C4-2B (cell line): ENCODE measurements at regions not wholly inside any gene's neighbourhood (a gene's known extent, or its start where the extent isn't known, plus 50 kb on each side); places are given as distances from the start of the nearest gene placed in this dataset.

Experiments
- ZFX ChIP-seq: fragments of 450-650 bp; IDR thresholded peaks from 2 replicates; pipeline ENCODE4 v1.6.1; 2017
- TF ChIP-seq, protein P1 (sequence below): fragments of 450-650 bp; conservative IDR thresholded peaks from 2 replicates; pipeline ENCODE4 v1.5.1; 2017; ENCODE audit warnings: mild to moderate bottlenecking

DNA sequence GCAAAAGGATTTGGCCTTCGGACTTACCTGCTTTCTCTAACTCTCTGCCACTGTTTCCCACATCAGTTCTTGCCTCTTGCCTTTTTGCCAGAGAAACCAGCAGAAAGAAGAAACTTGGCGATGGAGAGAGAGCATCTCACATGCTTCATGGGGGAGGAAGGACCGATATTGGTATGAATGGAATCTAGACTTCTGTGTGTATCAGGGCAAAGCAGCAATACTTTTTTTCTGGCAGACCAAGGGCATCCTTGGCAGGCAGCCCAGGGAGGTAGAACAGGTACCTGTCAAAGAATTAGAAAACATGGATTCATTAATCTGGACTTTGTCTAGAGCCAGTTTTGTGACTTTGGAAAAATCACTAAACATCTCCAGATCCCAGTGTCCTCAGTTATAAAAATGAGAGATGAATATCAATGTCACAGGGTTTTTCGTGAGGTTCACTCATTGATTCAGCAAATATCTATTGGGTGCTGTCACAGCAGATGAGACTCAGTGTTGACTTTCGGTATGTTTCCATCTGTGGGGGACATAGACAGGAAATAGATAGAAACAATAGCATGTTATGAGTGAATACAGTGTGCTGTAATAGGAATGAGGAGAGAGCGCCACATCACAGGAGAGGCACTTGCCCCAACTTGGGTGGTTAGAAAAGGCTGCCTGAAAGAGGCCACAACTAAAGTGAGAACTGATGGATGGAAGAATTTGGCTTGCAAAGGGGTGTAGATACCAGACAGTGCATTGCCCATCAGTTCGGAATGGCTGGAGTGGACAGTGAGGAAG lies 114.1 kb downstream of the CD83 start:
- TF ChIP-seq, protein P1, sequence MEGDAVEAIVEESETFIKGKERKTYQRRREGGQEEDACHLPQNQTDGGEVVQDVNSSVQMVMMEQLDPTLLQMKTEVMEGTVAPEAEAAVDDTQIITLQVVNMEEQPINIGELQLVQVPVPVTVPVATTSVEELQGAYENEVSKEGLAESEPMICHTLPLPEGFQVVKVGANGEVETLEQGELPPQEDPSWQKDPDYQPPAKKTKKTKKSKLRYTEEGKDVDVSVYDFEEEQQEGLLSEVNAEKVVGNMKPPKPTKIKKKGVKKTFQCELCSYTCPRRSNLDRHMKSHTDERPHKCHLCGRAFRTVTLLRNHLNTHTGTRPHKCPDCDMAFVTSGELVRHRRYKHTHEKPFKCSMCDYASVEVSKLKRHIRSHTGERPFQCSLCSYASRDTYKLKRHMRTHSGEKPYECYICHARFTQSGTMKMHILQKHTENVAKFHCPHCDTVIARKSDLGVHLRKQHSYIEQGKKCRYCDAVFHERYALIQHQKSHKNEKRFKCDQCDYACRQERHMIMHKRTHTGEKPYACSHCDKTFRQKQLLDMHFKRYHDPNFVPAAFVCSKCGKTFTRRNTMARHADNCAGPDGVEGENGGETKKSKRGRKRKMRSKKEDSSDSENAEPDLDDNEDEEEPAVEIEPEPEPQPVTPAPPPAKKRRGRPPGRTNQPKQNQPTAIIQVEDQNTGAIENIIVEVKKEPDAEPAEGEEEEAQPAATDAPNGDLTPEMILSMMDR: no peak
- TF ChIP-seq ZFX: no peak
